Mucosa of descending colon (tissue), 3 donors: ENCODE measurements at regions not wholly inside any gene's neighbourhood (a gene's known extent, or its start where the extent isn't known, plus 50 kb on each side); places are given as distances from the start of the nearest gene placed in this dataset.

Experiments used
- ATAC-seq: fragments of 200-7000 bp; cut with Tn5 transposase; one replicate; pipeline ENCODE4 v1.9.1; 2020; ENCODE audit warnings: mild to moderate bottlenecking, moderate library complexity
- DNase-seq, 3 donors: peaks; one replicate each; pipeline ENCODE4 v3.0.0-alpha.2; 2020
- H3K36me3 ChIP-seq: fragments of 200-600 bp; one replicate; pipeline ENCODE4 v1.8.0; 2021; ENCODE audit warnings: low read depth, mild to moderate bottlenecking
- H3K4me1 ChIP-seq: fragments of 200-600 bp; one replicate; pipeline ENCODE4 v1.8.0; 2021; ENCODE audit warnings: low read depth, mild to moderate bottlenecking
- H3K4me3 ChIP-seq: fragments of 200-600 bp; one replicate; pipeline ENCODE4 v1.8.0; 2021; ENCODE audit warnings: mild to moderate bottlenecking
- H3K9me3 ChIP-seq: fragments of 200-600 bp; one replicate; pipeline ENCODE4 v1.8.0; 2021; ENCODE audit warnings: mild to moderate bottlenecking
- intact Hi-C, 2 donors: fragments of 100-400 bp; cut with DNase I in 1 of 2; cut with micrococcal nuclease in 1 of 2; formaldehyde crosslinking; loops; one replicate each; pipeline versions ENCODE4 v1.11.0 to v1.11.1; 2022; cut with DNase I, micrococcal nuclease
- TF ChIP-seq, protein P1 (sequence below): fragments of 200-600 bp; IDR thresholded peaks from one replicate; pipeline ENCODE4 v1.8.0; 2022; ENCODE audit warnings: antibody characterized with exemption, mild to moderate bottlenecking
- donor health status: DM: no; HTN: no; CAD: no; lungs with moderate emphysema.
- donor health status: DM: no; HTN: no; CAD: no.
- donor health status: DM: no; HTN: yes; CAD: no.

DNA sequence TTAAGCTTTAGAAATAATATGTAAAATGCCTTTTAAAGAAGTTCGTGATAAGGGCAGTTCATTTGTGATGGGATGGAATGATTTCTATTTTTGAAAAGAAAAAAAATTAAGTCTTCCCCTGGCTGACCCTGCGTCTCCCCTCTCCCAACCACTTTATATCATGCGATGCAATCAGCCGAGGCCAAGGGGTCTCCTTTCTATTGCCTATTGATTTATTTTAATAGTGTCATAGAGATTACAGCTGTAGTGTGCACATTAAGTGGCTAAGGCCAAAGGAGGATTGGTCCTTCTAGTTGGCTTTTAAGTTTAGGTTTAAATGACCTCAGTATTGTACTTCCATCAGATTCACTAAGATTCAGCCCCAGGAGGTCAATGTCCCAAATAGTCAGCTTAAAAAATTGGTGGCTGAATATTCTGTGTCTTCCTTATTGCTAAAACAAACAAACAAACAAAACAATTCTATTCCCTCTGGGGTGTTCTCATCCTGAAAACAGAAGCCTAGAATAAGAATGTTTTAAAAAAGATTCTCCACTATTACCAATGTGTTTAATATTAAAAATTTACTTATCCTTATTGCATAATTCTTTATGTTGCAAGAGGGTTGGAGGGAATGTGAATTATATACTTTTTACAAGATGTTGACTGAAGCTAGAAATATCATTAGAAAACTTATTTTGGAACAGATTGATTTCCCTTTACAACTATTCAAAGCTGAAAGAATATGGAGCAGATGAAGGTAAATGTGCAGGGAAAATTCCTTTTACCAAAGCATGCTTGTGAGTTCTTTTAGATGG, 359.1 kb downstream of the SAMD5 start:
- Histone ChIP-seq H3K4me3 (no peak overlapping the region), H3K36me3 (no peaks in the 10 kb centered on the region), H3K9me3 (no peaks in the 10 kb centered on the region), H3K4me1 (no peaks in the 10 kb centered on the region)
- ATAC-seq, result no peak
- TF ChIP-seq, protein P1, sequence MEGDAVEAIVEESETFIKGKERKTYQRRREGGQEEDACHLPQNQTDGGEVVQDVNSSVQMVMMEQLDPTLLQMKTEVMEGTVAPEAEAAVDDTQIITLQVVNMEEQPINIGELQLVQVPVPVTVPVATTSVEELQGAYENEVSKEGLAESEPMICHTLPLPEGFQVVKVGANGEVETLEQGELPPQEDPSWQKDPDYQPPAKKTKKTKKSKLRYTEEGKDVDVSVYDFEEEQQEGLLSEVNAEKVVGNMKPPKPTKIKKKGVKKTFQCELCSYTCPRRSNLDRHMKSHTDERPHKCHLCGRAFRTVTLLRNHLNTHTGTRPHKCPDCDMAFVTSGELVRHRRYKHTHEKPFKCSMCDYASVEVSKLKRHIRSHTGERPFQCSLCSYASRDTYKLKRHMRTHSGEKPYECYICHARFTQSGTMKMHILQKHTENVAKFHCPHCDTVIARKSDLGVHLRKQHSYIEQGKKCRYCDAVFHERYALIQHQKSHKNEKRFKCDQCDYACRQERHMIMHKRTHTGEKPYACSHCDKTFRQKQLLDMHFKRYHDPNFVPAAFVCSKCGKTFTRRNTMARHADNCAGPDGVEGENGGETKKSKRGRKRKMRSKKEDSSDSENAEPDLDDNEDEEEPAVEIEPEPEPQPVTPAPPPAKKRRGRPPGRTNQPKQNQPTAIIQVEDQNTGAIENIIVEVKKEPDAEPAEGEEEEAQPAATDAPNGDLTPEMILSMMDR, result no peak
- DNase-seq, result no peak
- intact Hi-C loops, result no loop called here

DNA sequence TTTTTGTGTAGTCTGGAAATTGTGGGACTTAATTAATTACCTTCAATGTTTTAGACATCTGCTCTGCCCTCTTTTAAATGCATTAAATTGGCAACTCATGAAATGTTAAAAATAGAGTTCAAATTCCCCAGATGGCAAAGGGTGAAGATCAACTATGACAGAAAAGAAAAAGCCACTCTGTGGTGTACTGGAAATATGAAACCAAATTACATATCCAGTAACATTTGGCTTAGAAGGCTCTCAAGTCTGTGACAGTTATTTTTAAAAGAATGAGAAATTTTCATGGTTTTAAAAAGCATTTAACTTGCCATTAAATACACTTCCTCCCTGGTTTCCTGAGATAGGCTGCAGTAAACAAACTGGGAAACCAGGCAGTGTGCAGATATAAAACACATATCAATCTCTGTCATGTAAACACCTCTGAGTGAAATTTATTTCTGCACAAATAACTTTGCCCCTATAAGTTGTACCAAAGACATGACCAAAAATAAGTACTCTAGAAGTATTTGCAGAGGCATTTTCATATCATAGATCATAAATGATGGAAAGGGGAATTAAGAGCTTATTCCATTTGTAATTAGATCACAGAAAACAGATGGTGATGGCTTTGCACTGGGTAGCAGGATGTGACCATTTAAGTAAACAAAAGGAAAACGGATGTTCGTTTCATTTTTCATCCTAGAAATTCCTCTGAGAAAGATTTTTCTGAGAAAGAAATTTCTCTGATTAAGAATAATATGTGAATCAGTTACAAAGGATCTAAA, 360.1 kb downstream of the SAMD5 start:
- H3K4me3 ChIP-seq, result no peak overlapping the region
- intact Hi-C loops, result no loop called here
- no peak for DNase-seq
- ATAC-seq, result no peak
- H3K36me3 ChIP-seq, result no peaks in the 10 kb centered on the region
- TF ChIP-seq, protein P1, result no peak
- no peaks in the 10 kb centered on the region for H3K4me1 ChIP-seq
- no peaks in the 10 kb centered on the region for H3K9me3 ChIP-seq

DNA sequence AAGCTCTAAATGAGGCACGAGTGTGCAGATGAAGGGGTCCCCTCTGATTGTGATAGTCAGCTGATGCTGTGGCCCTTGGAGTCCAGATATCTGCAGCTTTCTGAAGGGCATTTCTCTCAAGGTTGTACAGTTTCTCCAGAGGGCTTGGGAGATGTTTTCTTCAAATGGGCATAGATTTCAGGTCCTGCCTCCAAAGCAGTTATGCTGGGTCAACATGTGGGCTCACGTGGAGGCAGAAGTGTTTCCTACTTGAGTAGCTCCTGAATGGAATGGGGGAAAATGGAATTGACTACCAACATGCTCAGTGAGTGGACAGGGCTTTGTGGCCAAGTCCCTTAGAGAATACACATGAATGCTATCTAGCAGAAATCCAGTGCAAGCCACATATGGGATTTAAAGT, 360.7 kb downstream of the SAMD5 start:
- TF ChIP-seq, protein P1, result no peak
- no peaks in the 10 kb centered on the region for H3K36me3 ChIP-seq
- no peaks in the 10 kb centered on the region for H3K4me1 ChIP-seq
- no peaks in the 10 kb centered on the region for H3K9me3 ChIP-seq
- ATAC-seq (no peak), DNase-seq (no peak)
- no peak overlapping the region for H3K4me3 ChIP-seq
- intact Hi-C loops, result no loop called here

DNA sequence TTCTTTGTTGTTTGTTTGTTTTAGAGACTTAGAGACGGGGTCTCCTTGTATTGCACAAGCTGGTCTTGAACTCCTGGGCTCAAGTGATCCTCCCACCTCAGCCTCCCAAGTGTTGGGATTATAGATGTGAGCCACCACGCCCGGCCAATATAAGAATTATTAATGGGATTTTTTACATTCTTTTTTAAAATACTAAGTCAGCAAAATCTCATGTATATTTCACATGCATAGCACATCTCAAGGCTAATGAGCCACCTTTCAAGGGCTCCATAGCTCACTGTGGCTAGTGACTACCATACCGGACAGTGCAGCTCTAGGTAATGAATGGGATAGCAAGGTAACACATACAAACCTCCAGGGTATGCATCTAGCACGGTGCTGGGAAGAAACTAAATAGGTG, 361.4 kb downstream of the SAMD5 start:
- ATAC-seq (no peak), DNase-seq (no peak)
- TF ChIP-seq, protein P1, result no peak
- no peaks in the 10 kb centered on the region for H3K9me3 ChIP-seq
- no peaks in the 10 kb centered on the region for H3K36me3 ChIP-seq
- no peak overlapping the region for H3K4me3 ChIP-seq
- intact Hi-C loops, result no loop called here
- H3K4me1 ChIP-seq, result no peaks in the 10 kb centered on the region

DNA sequence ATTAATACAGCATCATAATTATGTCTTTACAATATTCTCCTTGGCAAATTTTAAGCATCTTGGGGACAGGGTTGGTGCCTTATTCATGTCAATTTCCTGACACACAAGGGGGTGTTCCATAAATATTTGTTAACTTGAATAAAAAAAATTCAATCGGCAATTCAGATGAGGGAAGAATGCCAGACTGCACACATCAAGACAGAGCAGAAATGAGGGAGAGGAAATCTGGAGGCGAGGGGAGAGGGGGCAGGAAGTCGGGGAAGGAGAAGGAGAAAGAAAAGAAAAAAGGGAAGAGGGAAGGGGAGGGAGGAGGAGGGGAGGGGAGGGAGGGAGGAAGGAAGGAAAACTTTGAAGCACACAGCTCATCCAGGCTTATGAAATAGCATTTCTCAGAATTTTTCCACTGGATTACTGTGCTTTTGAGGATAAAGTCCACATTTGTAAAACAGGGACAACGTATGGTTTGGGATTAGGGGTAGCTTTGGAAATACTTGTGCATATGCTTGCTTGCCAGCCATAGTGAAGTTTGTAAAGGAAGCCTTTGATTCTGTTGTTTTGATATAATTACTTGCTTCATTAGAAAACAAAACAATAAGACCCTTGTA, 362.1 kb downstream of the SAMD5 start:
- ATAC-seq, result no peak
- H3K4me1 ChIP-seq, result no peaks in the 10 kb centered on the region
- no peak for DNase-seq
- intact Hi-C loops, result no loop called here
- no peaks in the 10 kb centered on the region for H3K9me3 ChIP-seq
- TF ChIP-seq, protein P1, result no peak
- H3K4me3 ChIP-seq, result no peak overlapping the region
- no peaks in the 10 kb centered on the region for H3K36me3 ChIP-seq
